Activated naive CD4-positive, alpha-beta T cell treated with anti-CD3 and anti-CD28 coated beads for 36 hours (primary cell): ENCODE measurements at regions not wholly inside any gene's neighbourhood (a gene's known extent, or its start where the extent isn't known, plus 50 kb on each side); places are given as distances from the start of the nearest gene placed in this dataset.

Source experiments
- CTCF ChIA-PET: fragments of 350-600 bp; sonication (Branson Sonifier 250); formaldehyde crosslinking; loops from one replicate; lab custom pipeline; 2021; ENCODE audit warnings: antibody characterized with exemption; lab: Charles Lee
- DNase-seq: peaks from one replicate; pipeline ENCODE4 v3.0.0-alpha.2; 2020
- H3K27ac Mint-ChIP-seq: one replicate; pipeline ENCODE4 v1.8.0; 2021; ENCODE audit warnings: mild to moderate bottlenecking, mixed read lengths
- H3K27me3 Mint-ChIP-seq: one replicate; pipeline ENCODE4 v1.8.0; 2021; ENCODE audit warnings: low read depth, mixed read lengths
- H3K36me3 Mint-ChIP-seq: one replicate; pipeline ENCODE4 v1.8.0; 2021; ENCODE audit warnings: low read depth, mixed read lengths
- H3K4me1 Mint-ChIP-seq: one replicate; pipeline ENCODE4 v1.8.0; 2021; ENCODE audit warnings: low read depth, mixed read lengths
- H3K4me3 Mint-ChIP-seq: one replicate; pipeline ENCODE4 v1.8.0; 2021; ENCODE audit warnings: mild to moderate bottlenecking, moderate library complexity, mixed read lengths
- H3K9me3 Mint-ChIP-seq: one replicate; pipeline ENCODE4 v1.8.0; 2021; ENCODE audit warnings: mixed read lengths
- intact Hi-C: fragments of 100-400 bp; cut with micrococcal nuclease; formaldehyde crosslinking; loops from one replicate; pipeline ENCODE4 v1.15.1; 2023

GRCh38 chr14:42045383-42045782 lies 438.7 kb downstream of the LRFN5 start:
- DNase-seq: no peak
- CTCF ChIA-PET: no interaction called here
- Mint-ChIP-seq H3K4me3 (no peak overlapping the region), H3K9me3 (peaks cover 6% of the 10 kb centered on the region), H3K36me3 (no peaks in the 10 kb centered on the region), H3K27me3 (no peaks in the 10 kb centered on the region), H3K4me1 (no peaks in the 10 kb centered on the region), H3K27ac (no peak overlapping the region)
- intact Hi-C loops: no loop called here

GRCh38 chr14:42028607-42029006 lies 421.9 kb downstream of the LRFN5 start:
- Mint-ChIP-seq H3K27me3 (no peaks in the 10 kb centered on the region), H3K27ac (no peak overlapping the region), H3K36me3 (peaks cover 1% of the 10 kb centered on the region), H3K4me3 (no peak overlapping the region), H3K4me1 (no peaks in the 10 kb centered on the region), H3K9me3 (peaks cover 3% of the 10 kb centered on the region)
- intact Hi-C loops: no loop called here
- no peak for DNase-seq
- CTCF ChIA-PET: no interaction called here

GRCh38 chr14:42027271-42027670 lies 420.6 kb downstream of the LRFN5 start:
- H3K27ac Mint-ChIP-seq: no peak overlapping the region
- peaks cover 3% of the 10 kb centered on the region for H3K9me3 Mint-ChIP-seq
- H3K36me3 Mint-ChIP-seq: peaks cover 1% of the 10 kb centered on the region
- intact Hi-C loops: no loop called here
- no peak overlapping the region for H3K4me3 Mint-ChIP-seq
- DNase-seq: no peak
- H3K27me3 Mint-ChIP-seq: no peaks in the 10 kb centered on the region
- no peaks in the 10 kb centered on the region for H3K4me1 Mint-ChIP-seq
- CTCF ChIA-PET: no interaction called here

- peaks cover 3% of the 10 kb centered on the region for H3K9me3 Mint-ChIP-seq
Measured at GRCh38 chr14:42023452-42023851, 416.8 kb downstream of the LRFN5 start.

GRCh38 chr14:42014301-42014700 lies 407.6 kb downstream of the LRFN5 start:
- Mint-ChIP-seq H3K36me3 (no peaks in the 10 kb centered on the region), H3K27ac (no peak overlapping the region), H3K4me3 (no peak overlapping the region), H3K4me1 (no peaks in the 10 kb centered on the region), H3K9me3 (peaks cover 2% of the 10 kb centered on the region), H3K27me3 (no peaks in the 10 kb centered on the region)
- CTCF ChIA-PET: no interaction called here
- no peak for DNase-seq
- intact Hi-C loops: no loop called here

More at GRCh38 chr14:42023452-42023851, 416.8 kb downstream of the LRFN5 start:
- no peak overlapping the region for H3K4me3 Mint-ChIP-seq
- intact Hi-C loops: no loop called here
- H3K36me3 Mint-ChIP-seq: no peaks in the 10 kb centered on the region
- no peak overlapping the region for H3K27ac Mint-ChIP-seq
- DNase-seq: no peak
- CTCF ChIA-PET: no interaction called here
- H3K27me3 Mint-ChIP-seq: no peaks in the 10 kb centered on the region
- no peaks in the 10 kb centered on the region for H3K4me1 Mint-ChIP-seq

GRCh38 chr14:42013559-42013958 lies 406.9 kb downstream of the LRFN5 start:
- no peaks in the 10 kb centered on the region for H3K36me3 Mint-ChIP-seq
- no peaks in the 10 kb centered on the region for H3K27me3 Mint-ChIP-seq
- CTCF ChIA-PET: no interaction called here
- DNase-seq: no peak
- H3K4me1 Mint-ChIP-seq: no peaks in the 10 kb centered on the region
- intact Hi-C loops: no loop called here
- H3K4me3 Mint-ChIP-seq: no peak overlapping the region
- H3K27ac Mint-ChIP-seq: no peak overlapping the region
- peaks cover 2% of the 10 kb centered on the region for H3K9me3 Mint-ChIP-seq

- DNase-seq: no peak
- intact Hi-C loops: no loop called here
- Mint-ChIP-seq H3K27me3 (no peaks in the 10 kb centered on the region), H3K4me1 (no peaks in the 10 kb centered on the region), H3K27ac (no peak overlapping the region), H3K36me3 (no peaks in the 10 kb centered on the region), H3K4me3 (no peak overlapping the region), H3K9me3 (peaks cover 2% of the 10 kb centered on the region)
- CTCF ChIA-PET: no interaction called here
Measured at GRCh38 chr14:42013153-42013552, 406.5 kb downstream of the LRFN5 start.

- CTCF ChIA-PET: no interaction called here
Measured at GRCh38 chr14:42011221-42011620, 404.5 kb downstream of the LRFN5 start.

GRCh38 chr14:42004321-42004720 lies 397.6 kb downstream of the LRFN5 start:
- H3K4me3 Mint-ChIP-seq: no peak overlapping the region
- no peak for DNase-seq
- H3K4me1 Mint-ChIP-seq: no peaks in the 10 kb centered on the region
- intact Hi-C loops: no loop called here
- H3K9me3 Mint-ChIP-seq: no peaks in the 10 kb centered on the region
- no peaks in the 10 kb centered on the region for H3K27me3 Mint-ChIP-seq
- H3K36me3 Mint-ChIP-seq: no peaks in the 10 kb centered on the region
- no peak overlapping the region for H3K27ac Mint-ChIP-seq
- CTCF ChIA-PET: no interaction called here

More at GRCh38 chr14:42011221-42011620, 404.5 kb downstream of the LRFN5 start:
- H3K4me1 Mint-ChIP-seq: no peaks in the 10 kb centered on the region
- intact Hi-C loops: no loop called here
- H3K9me3 Mint-ChIP-seq: no peaks in the 10 kb centered on the region
- no peak overlapping the region for H3K4me3 Mint-ChIP-seq
- DNase-seq: no peak
- no peaks in the 10 kb centered on the region for H3K27me3 Mint-ChIP-seq
- no peak overlapping the region for H3K27ac Mint-ChIP-seq
- H3K36me3 Mint-ChIP-seq: no peaks in the 10 kb centered on the region

- Mint-ChIP-seq H3K27me3 (no peaks in the 10 kb centered on the region), H3K36me3 (no peaks in the 10 kb centered on the region), H3K27ac (no peak overlapping the region), H3K9me3 (no peaks in the 10 kb centered on the region), H3K4me1 (no peaks in the 10 kb centered on the region), H3K4me3 (no peak overlapping the region)
- intact Hi-C loops: no loop called here
- DNase-seq: no peak
- CTCF ChIA-PET: no interaction called here
Measured at GRCh38 chr14:42002141-42002540, 395.5 kb downstream of the LRFN5 start.

GRCh38 chr14:42001431-42001830 lies 394.8 kb downstream of the LRFN5 start:
- Mint-ChIP-seq H3K4me3 (no peak overlapping the region), H3K27ac (no peak overlapping the region), H3K27me3 (no peaks in the 10 kb centered on the region), H3K9me3 (no peaks in the 10 kb centered on the region), H3K36me3 (no peaks in the 10 kb centered on the region), H3K4me1 (no peaks in the 10 kb centered on the region)
- CTCF ChIA-PET: no interaction called here
- intact Hi-C loops: no loop called here
- DNase-seq: no peak

- Mint-ChIP-seq H3K27me3 (no peaks in the 10 kb centered on the region), H3K36me3 (no peaks in the 10 kb centered on the region), H3K4me3 (no peak overlapping the region), H3K4me1 (no peaks in the 10 kb centered on the region), H3K9me3 (no peaks in the 10 kb centered on the region), H3K27ac (no peak overlapping the region)
- DNase-seq: no peak
- CTCF ChIA-PET: no interaction called here
- intact Hi-C loops: no loop called here
Measured at GRCh38 chr14:42000450-42000849, 393.8 kb downstream of the LRFN5 start.

- CTCF ChIA-PET: no interaction called here
- no peaks in the 10 kb centered on the region for H3K4me1 Mint-ChIP-seq
- no peaks in the 10 kb centered on the region for H3K9me3 Mint-ChIP-seq
- no peak overlapping the region for H3K4me3 Mint-ChIP-seq
- intact Hi-C loops: no loop called here
- H3K27ac Mint-ChIP-seq: no peak overlapping the region
- no peaks in the 10 kb centered on the region for H3K36me3 Mint-ChIP-seq
- H3K27me3 Mint-ChIP-seq: no peaks in the 10 kb centered on the region
- no peak for DNase-seq
Measured at GRCh38 chr14:41993687-41994086, 387.0 kb downstream of the LRFN5 start.

- no peak for DNase-seq
- no peaks in the 10 kb centered on the region for H3K36me3 Mint-ChIP-seq
- intact Hi-C loops: no loop called here
- H3K4me1 Mint-ChIP-seq: no peaks in the 10 kb centered on the region
- no peaks in the 10 kb centered on the region for H3K9me3 Mint-ChIP-seq
- no peak overlapping the region for H3K27ac Mint-ChIP-seq
- no peaks in the 10 kb centered on the region for H3K27me3 Mint-ChIP-seq
- no peak overlapping the region for H3K4me3 Mint-ChIP-seq
- CTCF ChIA-PET: no interaction called here
Measured at GRCh38 chr14:41986700-41987099, 380.0 kb downstream of the LRFN5 start.
